WTC11 (cell line): ENCODE measurements at regions not wholly inside any gene's neighbourhood (a gene's known extent, or its start where the extent isn't known, plus 50 kb on each side); places are given as distances from the start of the nearest gene placed in this dataset.

Experiments used
- ATAC-seq: fragments of 200-7000 bp; cut with Tn5 transposase; 2 replicates; pipeline ENCODE4 v1.10.0; 2021; ENCODE audit warnings: mild to moderate bottlenecking, moderate library complexity
- CTCF ChIA-PET: fragments of 300-600 bp; sonication (Branson Sonifier 250); formaldehyde crosslinking; loops from one replicate; lab custom pipeline; 2021; ENCODE audit warnings: antibody characterized with exemption; lab: Charles Lee
- POLR2A ChIA-PET: fragments of 350-600 bp; sonication (Branson Sonifier 250); formaldehyde crosslinking; loops from one replicate; lab custom pipeline; 2021; ENCODE audit warnings: antibody characterized with exemption; lab: Charles Lee
- DNase-seq: peaks from one replicate; pipeline ENCODE4 v3.0.0; 2021; ENCODE audit warnings: low spot score
- H3K27ac Mint-ChIP-seq: 2 replicates; pipeline ENCODE4 v1.8.0; 2021; ENCODE audit warnings: mixed read lengths
- H3K27me3 Mint-ChIP-seq: 2 replicates; pipeline ENCODE4 v1.8.0; 2021; ENCODE audit warnings: low read depth, mild to moderate bottlenecking, moderate library complexity, mixed read lengths
- H3K36me3 Mint-ChIP-seq: 2 replicates; pipeline ENCODE4 v1.8.0; 2021; ENCODE audit warnings: mixed read lengths
- H3K4me1 Mint-ChIP-seq: 2 replicates; pipeline ENCODE4 v1.8.0; 2022; ENCODE audit warnings: mixed read lengths
- H3K4me3 Mint-ChIP-seq: 2 replicates; pipeline ENCODE4 v1.8.0; 2021; ENCODE audit warnings: mild to moderate bottlenecking, moderate library complexity, mixed read lengths
- H3K9me3 Mint-ChIP-seq: 2 replicates; pipeline ENCODE4 v1.8.0; 2021; ENCODE audit warnings: mixed read lengths
- ARID4B ChIP-seq: sonication (generic); formaldehyde crosslinking; IDR thresholded peaks from 2 replicates; pipeline ENCODE4 v1.8.0; 2023; ENCODE audit warnings: missing genetic modification reagents, mild to moderate bottlenecking, borderline replicate concordance
- ATF1 ChIP-seq: sonication (generic); formaldehyde crosslinking; IDR thresholded peaks from 2 replicates; pipeline ENCODE4 v1.8.1; 2023; ENCODE audit warnings: mild to moderate bottlenecking, moderate library complexity, missing genetic modification reagents
- ATF6 ChIP-seq: sonication (generic); formaldehyde crosslinking; IDR thresholded peaks from 2 replicates; pipeline ENCODE4 v1.8.1; 2023; ENCODE audit warnings: mild to moderate bottlenecking, missing genetic modification reagents
- CREM ChIP-seq: sonication (generic); formaldehyde crosslinking; IDR thresholded peaks from 2 replicates; pipeline ENCODE4 v1.8.1; 2022; ENCODE audit warnings: mild to moderate bottlenecking, missing genetic modification reagents, moderate library complexity
- E2F5 ChIP-seq: sonication (generic); formaldehyde crosslinking; IDR thresholded peaks from 2 replicates; pipeline ENCODE4 v1.8.1; 2022; ENCODE audit warnings: mild to moderate bottlenecking, moderate library complexity, missing genetic modification reagents
- EMX1 ChIP-seq: fragments of 250-450 bp; sonication (Bioruptor Pico); IDR thresholded peaks from 2 replicates; pipeline ENCODE4 v1.8.0; 2021; ENCODE audit warnings: mild to moderate bottlenecking
- ERG ChIP-seq: fragments of 250-450 bp; sonication (Bioruptor Pico); IDR thresholded peaks from 2 replicates; pipeline ENCODE4 v1.8.0; 2021; ENCODE audit warnings: mild to moderate bottlenecking
- FOXK1 ChIP-seq: sonication (generic); formaldehyde crosslinking; IDR thresholded peaks from 2 replicates; pipeline ENCODE4 v1.8.0; 2022; ENCODE audit warnings: mild to moderate bottlenecking, moderate library complexity, missing genetic modification reagents
- NR2C2 ChIP-seq: sonication (generic); formaldehyde crosslinking; IDR thresholded peaks from 2 replicates; pipeline ENCODE4 v1.8.0; 2022; ENCODE audit warnings: mild to moderate bottlenecking, missing genetic modification reagents
- PREB ChIP-seq: sonication (generic); formaldehyde crosslinking; IDR thresholded peaks from 2 replicates; pipeline ENCODE4 v1.8.1; 2022; ENCODE audit warnings: mild to moderate bottlenecking, missing genetic modification reagents, moderate library complexity, borderline replicate concordance
- PRRX2 ChIP-seq: fragments of 250-450 bp; sonication (Bioruptor Pico); IDR thresholded peaks from 2 replicates; pipeline ENCODE4 v1.8.0; 2021; ENCODE audit warnings: mild to moderate bottlenecking
- RORB ChIP-seq: fragments of 250-450 bp; sonication (Bioruptor Pico); IDR thresholded peaks from 2 replicates; pipeline ENCODE4 v1.9.0; 2021; ENCODE audit warnings: mild to moderate bottlenecking
- SMAD3 ChIP-seq: sonication (generic); formaldehyde crosslinking; IDR thresholded peaks from 2 replicates; pipeline ENCODE4 v1.8.0; 2022; ENCODE audit warnings: missing genetic modification reagents, mild to moderate bottlenecking, borderline replicate concordance
- SMAD4 ChIP-seq: sonication (generic); formaldehyde crosslinking; IDR thresholded peaks from 2 replicates; pipeline ENCODE4 v1.8.0; 2022; ENCODE audit warnings: mild to moderate bottlenecking, missing genetic modification reagents
- SOX15 ChIP-seq: fragments of 250-450 bp; sonication (Bioruptor Pico); IDR thresholded peaks from 2 replicates; pipeline ENCODE4 v1.9.0; 2021; ENCODE audit warnings: mild to moderate bottlenecking
- ZBTB43 ChIP-seq: sonication (generic); formaldehyde crosslinking; IDR thresholded peaks from 2 replicates; pipeline ENCODE4 v1.8.1; 2023; ENCODE audit warnings: mild to moderate bottlenecking, missing genetic modification reagents
- ZNF219 ChIP-seq: sonication (generic); formaldehyde crosslinking; IDR thresholded peaks from 2 replicates; pipeline ENCODE4 v1.8.0; 2023; ENCODE audit warnings: missing genetic modification reagents, mild to moderate bottlenecking, borderline replicate concordance
- ZNF232 ChIP-seq: sonication (generic); formaldehyde crosslinking; IDR thresholded peaks from 2 replicates; pipeline ENCODE4 v1.8.0; 2022; ENCODE audit warnings: mild to moderate bottlenecking, missing genetic modification reagents
- ZNF423 ChIP-seq: fragments of 250-450 bp; sonication (Bioruptor Pico); IDR thresholded peaks from 2 replicates; pipeline ENCODE4 v2.1.2; 2022; ENCODE audit warnings: mild to moderate bottlenecking, moderate library complexity
- ZNF512 ChIP-seq: sonication (generic); formaldehyde crosslinking; IDR thresholded peaks from 2 replicates; pipeline ENCODE4 v1.8.1; 2022; ENCODE audit warnings: missing genetic modification reagents, borderline replicate concordance

- TF ChIP-seq SMAD3 (no peak), ZNF423 (CRISPR knock-in tag) (no peak), ZBTB43 (CRISPR knock-in tag) (no peak), SOX15 (no peak), E2F5 (CRISPR knock-in tag) (no peak)
- TF ChIP-seq, all 79 proteins: peak for 0
Observed at GRCh38 chr5:57569601-57570000, 87.0 kb upstream of the ACTBL2 start (continued).

GRCh38 chr5:57568136-57568535 is 85.5 kb upstream of the ACTBL2 start:
- 0 out of 2 replicates have a peak, but pooled peaks cover 3% of the 10 kb centered on the region for H3K9me3 Mint-ChIP-seq
- ATAC-seq (no peak), DNase-seq (no peak)
- POLR2A ChIA-PET: no interaction called here
- H3K27ac Mint-ChIP-seq: no peak overlapping the region
- H3K27me3 Mint-ChIP-seq: no peaks in the 10 kb centered on the region; the same call in 1 of the 2 replicates
- TF ChIP-seq SOX15: no peak
- no peak for TF ChIP-seq CREM (CRISPR knock-in tag)
- no peak for TF ChIP-seq SMAD4
- no peak for TF ChIP-seq RORB (CRISPR knock-in tag)
- TF ChIP-seq ZBTB43 (CRISPR knock-in tag): no peak
- no peak for TF ChIP-seq ZNF232 (CRISPR knock-in tag)
- TF ChIP-seq ARID4B: no peak
- TF ChIP-seq ERG (CRISPR knock-in tag): no peak
- TF ChIP-seq NR2C2 (CRISPR knock-in tag): no peak
- no peak for TF ChIP-seq ATF1
- TF ChIP-seq EMX1 (CRISPR knock-in tag): no peak
- CTCF ChIA-PET: no interaction called here
- H3K4me1 Mint-ChIP-seq: peaks cover 5% of the 10 kb centered on the region; the same call in 1 of the 2 replicates
- no peaks in the 10 kb centered on the region for H3K36me3 Mint-ChIP-seq
- no peak overlapping the region for H3K4me3 Mint-ChIP-seq

- no peak overlapping the region for H3K4me3 Mint-ChIP-seq
- H3K27me3 Mint-ChIP-seq: no peaks in the 10 kb centered on the region; the same call in 1 of the 2 replicates
- 0 out of 2 replicates have a peak, but pooled peaks cover 3% of the 10 kb centered on the region for H3K9me3 Mint-ChIP-seq
- ATAC-seq: no peak
- ChIA-PET CTCF (no interaction called here), POLR2A (no interaction called here)
- DNase-seq: no peak
- peak overlapping the region; percentile 60 for H3K27ac Mint-ChIP-seq
- H3K36me3 Mint-ChIP-seq: no peaks in the 10 kb centered on the region
- H3K4me1 Mint-ChIP-seq: peaks cover 5% of the 10 kb centered on the region; the same call in 1 of the 2 replicates
- TF ChIP-seq PREB (CRISPR knock-in tag) (no peak), PRRX2 (no peak), FOXK1 (CRISPR knock-in tag) (no peak), ZNF219 (no peak), ATF6 (CRISPR knock-in tag) (no peak), ZNF512 (CRISPR knock-in tag) (no peak), RORB (CRISPR knock-in tag) (no peak)
Observed at GRCh38 chr5:57566914-57567313, 84.3 kb upstream of the ACTBL2 start.
